C1 segment of cervical spinal cord (tissue), 14 donors: ENCODE measurements at regions not wholly inside any gene's neighbourhood (a gene's known extent, or its start where the extent isn't known, plus 50 kb on each side); places are given as distances from the start of the nearest gene placed in this dataset.

Experiments used
- DNase-seq, 14 donors: peaks; one replicate each; lab custom pipeline; 2025; lab: John Stamatoyannopoulos, UW

- DNase-seq: no peak
These were observed 82.8 kb upstream of the FXR1 start for GRCh38 chr3:180829409-180830405.

DNA sequence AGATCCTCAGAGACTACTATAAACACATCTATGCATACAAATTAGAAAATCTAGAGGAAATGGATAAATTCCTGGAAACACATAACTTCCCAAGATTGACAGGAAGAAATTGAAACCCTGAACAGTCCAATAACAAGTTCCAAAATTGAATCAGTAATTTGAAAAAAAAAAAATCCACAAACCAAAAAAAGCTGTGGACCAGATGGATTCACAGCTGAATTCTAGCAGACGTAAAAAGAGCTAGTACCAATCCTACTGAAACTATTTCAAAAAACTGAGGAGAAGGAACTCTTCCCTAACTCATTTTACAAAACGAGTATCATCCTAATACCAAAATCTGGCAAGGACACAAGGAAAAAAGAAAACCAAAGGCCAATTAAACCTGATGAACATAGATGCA is 77.0 kb upstream of the FXR1 start:
- DNase-seq: no peak

DNA sequence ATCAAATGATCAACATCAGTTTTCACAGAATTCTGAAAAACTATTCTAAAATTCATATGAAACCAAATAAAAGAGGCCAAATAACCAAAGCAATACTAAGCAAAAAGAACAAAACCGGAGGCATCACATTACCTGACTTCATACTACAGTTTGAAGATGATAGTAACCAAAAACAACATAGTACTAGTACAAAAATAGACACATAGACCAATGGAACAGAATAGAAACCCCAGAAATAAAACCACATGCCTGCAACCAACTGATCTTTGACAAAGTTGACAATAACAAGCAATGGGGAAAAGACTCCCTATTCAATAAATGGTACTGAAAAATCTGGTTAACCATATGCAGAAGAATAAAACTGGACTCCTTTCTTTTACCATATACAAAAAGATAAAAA is 75.7 kb upstream of the FXR1 start:
- DNase-seq: no peak

DNA sequence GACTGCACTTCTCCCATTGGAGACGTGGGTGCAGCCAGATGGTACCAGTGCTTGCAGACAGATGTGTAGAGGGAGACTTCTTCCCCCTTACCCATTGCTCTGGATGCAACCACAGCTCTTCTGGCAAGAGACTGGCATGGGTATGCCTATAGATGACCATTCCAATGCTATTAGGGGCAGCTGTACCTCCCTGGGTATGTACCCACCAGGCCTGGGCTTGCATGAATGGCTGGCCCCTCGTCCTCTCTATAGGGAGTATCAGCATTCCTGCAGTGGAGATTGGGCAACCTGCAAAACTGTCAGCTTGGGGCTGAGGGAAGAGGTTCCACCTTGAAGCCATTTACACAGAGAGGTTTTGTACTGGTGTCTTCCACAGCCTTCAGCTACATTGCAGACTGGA is 57.6 kb upstream of the FXR1 start:
- no peak for DNase-seq

- no peak for DNase-seq
These were observed 57.1 kb upstream of the FXR1 start for GRCh38 chr3:180855364-180855763.

DNA sequence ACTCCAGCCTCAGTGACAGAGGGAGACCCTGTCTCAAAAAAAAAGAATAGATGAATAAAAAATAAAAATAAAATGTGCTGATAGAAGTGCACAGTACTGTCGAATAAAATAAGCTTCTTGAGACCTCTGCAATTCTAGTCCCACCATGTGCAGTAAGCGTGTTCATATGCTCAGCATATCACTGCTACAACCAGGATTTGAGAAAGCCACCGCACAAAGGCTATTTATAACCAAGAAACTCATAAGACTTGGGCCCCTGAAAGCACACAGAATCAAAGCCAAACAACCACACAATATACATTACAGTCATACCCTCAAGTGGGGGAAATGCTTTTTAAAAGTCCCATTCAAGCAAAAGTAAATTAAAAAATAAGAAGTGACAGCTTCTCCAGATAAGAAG is 56.5 kb upstream of the FXR1 start:
- DNase-seq: no peak

- DNase-seq: no peak
These were observed 52.2 kb upstream of the FXR1 start for GRCh38 chr3:180860180-180860858.
